AG04450 (cell line): ENCODE measurements at regions not wholly inside any gene's neighbourhood (a gene's known extent, or its start where the extent isn't known, plus 50 kb on each side); places are given as distances from the start of the nearest gene placed in this dataset.
"Not testable (repeated sequence)": the region's sequence is repeated elsewhere in the genome, so short reads cannot be mapped to it uniquely, and the experiment has no call there.

Experiments
- CTCF ChIA-PET: fragments of 300-600, 350-600 bp; formaldehyde crosslinking; extraction: SDS; loops from one replicate; lab custom pipeline; 2022; ENCODE audit warnings: antibody characterized with exemption, inconsistent platforms; lab: Charles Lee
- POLR2A ChIA-PET: fragments of 350-600 bp; formaldehyde crosslinking; extraction: SDS; loops from one replicate; lab custom pipeline; 2021; ENCODE audit warnings: antibody characterized with exemption, inconsistent platforms; lab: Yijun Ruan, JAX
- DNase-seq: peaks from one replicate; pipeline ENCODE4 v3.0.0-alpha.2; 2011; ENCODE audit warnings: low read depth, low spot score
- H3K27ac ChIP-seq: one replicate; pipeline ENCODE4 v1.5.1; 2012; ENCODE audit warnings: low read depth, low read length, control low read depth
- H3K27me3 ChIP-seq: one replicate; pipeline ENCODE4 v1.6.0; 2012; ENCODE audit warnings: low read length; ENCODE audit not compliant: control insufficient read depth, insufficient read depth
- H3K4me3 ChIP-seq: 2 replicates; pipeline ENCODE4 v1.5.1; 2011; ENCODE audit warnings: mild to moderate bottlenecking, low read depth, low read length, control low read depth
- H3K9me3 ChIP-seq: 2 replicates; pipeline ENCODE4 v1.5.1; 2012; ENCODE audit warnings: low read length; ENCODE audit not compliant: control insufficient read depth, insufficient read depth

- H3K4me3 ChIP-seq, H3K27ac ChIP-seq, POLR2A ChIA-PET, H3K27me3 ChIP-seq, CTCF ChIA-PET, H3K9me3 ChIP-seq, DNase-seq: not testable (repeated sequence)
Measured at GRCh38 chr1:121021716-121022115, 132.1 kb downstream of the PPIAL4A start.

- CTCF ChIA-PET, POLR2A ChIA-PET, DNase-seq, H3K4me3 ChIP-seq, H3K27me3 ChIP-seq, H3K27ac ChIP-seq, H3K9me3 ChIP-seq: not testable (repeated sequence)
Measured at GRCh38 chr1:121032878-121033494, 143.4 kb downstream of the PPIAL4A start.

- CTCF ChIA-PET, H3K27me3 ChIP-seq, POLR2A ChIA-PET, H3K4me3 ChIP-seq, H3K9me3 ChIP-seq, H3K27ac ChIP-seq, DNase-seq: not testable (repeated sequence)
Measured at GRCh38 chr1:121036792-121037191, 147.2 kb downstream of the PPIAL4A start.

GRCh38 chr1:121040974-121041373 lies 143.2 kb downstream of the FAM72B start:
- DNase-seq, POLR2A ChIA-PET, H3K9me3 ChIP-seq, H3K4me3 ChIP-seq, H3K27ac ChIP-seq, H3K27me3 ChIP-seq, CTCF ChIA-PET: not testable (repeated sequence)

- H3K9me3 ChIP-seq, H3K4me3 ChIP-seq, DNase-seq, H3K27me3 ChIP-seq, POLR2A ChIA-PET, H3K27ac ChIP-seq, CTCF ChIA-PET: not testable (repeated sequence)
Measured at GRCh38 chr1:121041497-121041896, 142.6 kb downstream of the FAM72B start.

GRCh38 chr1:121042882-121043281 lies 141.3 kb downstream of the FAM72B start:
- H3K27ac ChIP-seq, POLR2A ChIA-PET, CTCF ChIA-PET, DNase-seq, H3K4me3 ChIP-seq, H3K27me3 ChIP-seq, H3K9me3 ChIP-seq: not testable (repeated sequence)

GRCh38 chr1:121048293-121048752 lies 135.8 kb downstream of the FAM72B start:
- H3K4me3 ChIP-seq, result not testable (repeated sequence)

GRCh38 chr1:121048769-121049443 lies 135.2 kb downstream of the FAM72B start:
- CTCF ChIA-PET, H3K4me3 ChIP-seq, H3K9me3 ChIP-seq, H3K27ac ChIP-seq, DNase-seq, POLR2A ChIA-PET, H3K27me3 ChIP-seq: not testable (repeated sequence)

More at GRCh38 chr1:121048293-121048752, 135.8 kb downstream of the FAM72B start:
- POLR2A ChIA-PET, H3K27ac ChIP-seq, H3K9me3 ChIP-seq, H3K27me3 ChIP-seq, CTCF ChIA-PET, DNase-seq: not testable (repeated sequence)

- POLR2A ChIA-PET, CTCF ChIA-PET: not testable (repeated sequence)
Measured at GRCh38 chr1:121050097-121050496, 134.0 kb downstream of the FAM72B start.

GRCh38 chr1:121051161-121051790 lies 132.9 kb downstream of the FAM72B start:
- DNase-seq, POLR2A ChIA-PET, H3K27me3 ChIP-seq, H3K9me3 ChIP-seq, H3K27ac ChIP-seq, CTCF ChIA-PET, H3K4me3 ChIP-seq: not testable (repeated sequence)

More at GRCh38 chr1:121050097-121050496, 134.0 kb downstream of the FAM72B start:
- not testable (repeated sequence) for H3K4me3 ChIP-seq, DNase-seq, H3K27me3 ChIP-seq, H3K9me3 ChIP-seq, H3K27ac ChIP-seq

- H3K27me3 ChIP-seq, H3K27ac ChIP-seq, DNase-seq, H3K9me3 ChIP-seq, POLR2A ChIA-PET, CTCF ChIA-PET, H3K4me3 ChIP-seq: not testable (repeated sequence)
Measured at GRCh38 chr1:121052081-121052660, 132.0 kb downstream of the FAM72B start.
